ENCODE measurements at regions not wholly inside any gene's neighbourhood (a gene's known extent, or its start where the extent isn't known, plus 50 kb on each side); places are given as distances from the start of the nearest gene placed in this dataset.

- DNase-seq = no peak
- Mint-ChIP-seq H3K36me3 (ENCODE audit: low read depth) (peaks cover 3% of the 10 kb centered on the region), H3K27me3 (ENCODE audit: insufficient read depth) (no peaks in the 10 kb centered on the region), H3K9me3 (peaks cover 8% of the 10 kb centered on the region), H3K4me3 (peak overlapping the region; percentile 7), H3K4me1 (peaks cover 23% of the 10 kb centered on the region), H3K27ac (no peak overlapping the region)
- Histone ChIP-seq H3K9ac (ENCODE audit: extremely low read depth, low read length, poor library complexity, severe bottlenecking) (no peak overlapping the region), H3K36me3 (ENCODE audit: control insufficient read depth, insufficient read depth, low read length) (no peaks in the 10 kb centered on the region), H3K27me3 (ENCODE audit: control insufficient read depth, insufficient read depth, low read length, poor library complexity, severe bottlenecking) (no peaks in the 10 kb centered on the region), H3K4me3 (ENCODE audit: low read length) (no peak overlapping the region), H3K4me1 (ENCODE audit: control insufficient read depth, insufficient read depth, low read length) (peaks cover 4% of the 10 kb centered on the region), H3K27ac (ENCODE audit: low read depth, low read length) (no peak overlapping the region), H3K9me3 (ENCODE audit: control insufficient read depth, low read length) (peaks cover 9% of the 10 kb centered on the region)
- TF ChIP-seq, protein P1, sequence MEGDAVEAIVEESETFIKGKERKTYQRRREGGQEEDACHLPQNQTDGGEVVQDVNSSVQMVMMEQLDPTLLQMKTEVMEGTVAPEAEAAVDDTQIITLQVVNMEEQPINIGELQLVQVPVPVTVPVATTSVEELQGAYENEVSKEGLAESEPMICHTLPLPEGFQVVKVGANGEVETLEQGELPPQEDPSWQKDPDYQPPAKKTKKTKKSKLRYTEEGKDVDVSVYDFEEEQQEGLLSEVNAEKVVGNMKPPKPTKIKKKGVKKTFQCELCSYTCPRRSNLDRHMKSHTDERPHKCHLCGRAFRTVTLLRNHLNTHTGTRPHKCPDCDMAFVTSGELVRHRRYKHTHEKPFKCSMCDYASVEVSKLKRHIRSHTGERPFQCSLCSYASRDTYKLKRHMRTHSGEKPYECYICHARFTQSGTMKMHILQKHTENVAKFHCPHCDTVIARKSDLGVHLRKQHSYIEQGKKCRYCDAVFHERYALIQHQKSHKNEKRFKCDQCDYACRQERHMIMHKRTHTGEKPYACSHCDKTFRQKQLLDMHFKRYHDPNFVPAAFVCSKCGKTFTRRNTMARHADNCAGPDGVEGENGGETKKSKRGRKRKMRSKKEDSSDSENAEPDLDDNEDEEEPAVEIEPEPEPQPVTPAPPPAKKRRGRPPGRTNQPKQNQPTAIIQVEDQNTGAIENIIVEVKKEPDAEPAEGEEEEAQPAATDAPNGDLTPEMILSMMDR (conservative IDR thresholded peaks at IDR 0.05) = no peak
- 72 to 88% methylated on average over 1 to 2 of the region's 2 CpGs for WGBS, 2 experiments (ENCODE audit: insufficient coverage in 1 of 2, insufficient read length in 1 of 2)
These were observed 241.9 kb upstream of the SFRP2 start for GRCh38 chr4:154030746-154031145.

- no peaks in the 10 kb centered on the region for H3K27me3 ChIP-seq (ENCODE audit: control insufficient read depth, insufficient read depth, low read length, poor library complexity, severe bottlenecking)
- H3K9me3 Mint-ChIP-seq = peaks cover 8% of the 10 kb centered on the region
- TF ChIP-seq, protein P1 (conservative IDR thresholded peaks at IDR 0.05) = no peak
- H3K4me1 Mint-ChIP-seq = peaks cover 24% of the 10 kb centered on the region
- peaks cover 4% of the 10 kb centered on the region for H3K4me1 ChIP-seq (ENCODE audit: control insufficient read depth, insufficient read depth, low read length)
- H3K9me3 ChIP-seq (ENCODE audit: control insufficient read depth, low read length) = peaks cover 9% of the 10 kb centered on the region
- no peak overlapping the region for H3K27ac ChIP-seq (ENCODE audit: low read depth, low read length)
- no peaks in the 10 kb centered on the region for H3K36me3 ChIP-seq (ENCODE audit: control insufficient read depth, insufficient read depth, low read length)
- H3K27me3 Mint-ChIP-seq (ENCODE audit: insufficient read depth) = no peaks in the 10 kb centered on the region
- H3K4me3 Mint-ChIP-seq = peak overlapping the region; percentile 7
- no peak overlapping the region for H3K4me3 ChIP-seq (ENCODE audit: low read length)
- peaks cover 3% of the 10 kb centered on the region for H3K36me3 Mint-ChIP-seq (ENCODE audit: low read depth)
- no peak overlapping the region for H3K9ac ChIP-seq (ENCODE audit: extremely low read depth, low read length, poor library complexity, severe bottlenecking)
- WGBS, 2 experiments (ENCODE audit: insufficient coverage in 1 of 2, insufficient read length in 1 of 2) = 100% methylated on average over 1 of the region's 2 CpGs; no CpG with 5 or more reads in 1 of the 2 experiments
- no peak for DNase-seq
- H3K27ac Mint-ChIP-seq = no peak overlapping the region
These were observed 241.3 kb upstream of the SFRP2 start for GRCh38 chr4:154030152-154030551.

DNA sequence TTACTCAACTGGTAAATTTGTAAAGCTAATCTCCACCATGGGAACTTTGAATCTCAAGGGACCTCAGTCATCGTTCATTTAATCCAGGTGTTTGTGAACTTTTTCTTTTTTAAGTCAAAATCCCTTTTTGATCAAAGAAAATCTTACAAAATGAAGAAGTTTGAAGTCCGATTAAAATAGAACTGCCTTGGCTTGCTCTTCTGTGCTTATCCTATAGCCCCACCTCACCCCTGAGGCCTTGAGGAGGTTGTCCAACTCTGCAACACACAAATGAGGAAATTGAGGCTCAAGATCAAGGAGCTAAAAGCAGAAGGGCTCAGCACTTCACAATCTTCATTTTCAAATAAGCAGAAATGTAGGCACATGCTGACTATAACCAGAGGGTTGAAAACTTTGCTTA is 240.3 kb upstream of the SFRP2 start:
- 89 to 93% methylated on average over 2 of the region's 2 CpGs for WGBS, 2 experiments (ENCODE audit: insufficient coverage in 1 of 2, insufficient read length in 1 of 2)
- no peak overlapping the region for H3K27ac Mint-ChIP-seq
- H3K4me3 Mint-ChIP-seq = no peak overlapping the region
- no peak for DNase-seq
- no peaks in the 10 kb centered on the region for H3K27me3 Mint-ChIP-seq (ENCODE audit: insufficient read depth)
- Histone ChIP-seq H3K9me3 (ENCODE audit: control insufficient read depth, low read length) (peaks cover 9% of the 10 kb centered on the region), H3K27me3 (ENCODE audit: control insufficient read depth, insufficient read depth, low read length, poor library complexity, severe bottlenecking) (no peaks in the 10 kb centered on the region), H3K4me1 (ENCODE audit: control insufficient read depth, insufficient read depth, low read length) (peaks cover 4% of the 10 kb centered on the region), H3K4me3 (ENCODE audit: low read length) (no peak overlapping the region), H3K27ac (ENCODE audit: low read depth, low read length) (no peak overlapping the region), H3K36me3 (ENCODE audit: control insufficient read depth, insufficient read depth, low read length) (no peaks in the 10 kb centered on the region), H3K9ac (ENCODE audit: extremely low read depth, low read length, poor library complexity, severe bottlenecking) (no peak overlapping the region)
- TF ChIP-seq, protein P1 (conservative IDR thresholded peaks at IDR 0.05) = no peak
- peaks cover 8% of the 10 kb centered on the region for H3K9me3 Mint-ChIP-seq
- peaks cover 26% of the 10 kb centered on the region for H3K4me1 Mint-ChIP-seq
- peaks cover 3% of the 10 kb centered on the region for H3K36me3 Mint-ChIP-seq (ENCODE audit: low read depth)
